ENCODE measurements at regions not wholly inside any gene's neighbourhood (a gene's known extent, or its start where the extent isn't known, plus 50 kb on each side); places are given as distances from the start of the nearest gene placed in this dataset.

DNA sequence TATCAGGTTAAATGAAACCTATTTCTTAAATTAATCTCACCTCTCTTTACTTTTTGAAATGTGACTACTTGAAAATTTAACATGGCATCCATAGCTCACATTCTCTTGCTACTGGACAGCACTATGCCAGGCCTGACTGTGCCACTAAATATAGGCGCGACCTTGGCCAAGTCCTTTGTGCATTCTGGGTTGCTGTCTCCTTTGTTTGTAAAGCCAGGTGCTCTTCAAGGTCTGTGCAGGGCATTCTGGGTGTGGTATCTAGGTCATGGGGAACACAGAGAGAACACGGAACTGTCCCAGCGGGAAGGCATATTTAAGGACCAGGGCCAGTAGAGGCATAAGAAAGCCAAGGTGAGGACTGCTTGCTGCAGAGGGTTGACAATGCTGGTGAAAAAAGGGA, 121.2 kb downstream of the ZNF664 start:
- Histone ChIP-seq H2AFZ (ENCODE audit: low read length) (no peak overlapping the region), H3K4ac (ENCODE audit: low read depth, low read length) (no peak overlapping the region), H3K23ac (ENCODE audit: insufficient read length, low read depth, low read length) (no peak overlapping the region), H3K79me2 (ENCODE audit: insufficient read depth, low read length) (no peaks in the 10 kb centered on the region), H3T11ph (ENCODE audit: low read length) (no peak overlapping the region), H4K8ac (replicated peaks; ENCODE audit: insufficient read length, low read depth, low read length) (no peak overlapping the region), H3K14ac (ENCODE audit: insufficient read depth, low read length) (no peak overlapping the region), H3K9me3 (ENCODE audit: control insufficient read depth, low read depth, low read length) (peaks cover 7% of the 10 kb centered on the region), H3K27me3 (ENCODE audit: insufficient read depth, low read length) (no peaks in the 10 kb centered on the region), H2BK20ac (ENCODE audit: low read depth, low read length, poor library complexity, severe bottlenecking) (no peak overlapping the region), H3K27ac (ENCODE audit: insufficient read length, low read depth, low read length) (no peak overlapping the region), H4K91ac (ENCODE audit: insufficient read length, low read depth, low read length) (no peak overlapping the region), H3K18ac (ENCODE audit: insufficient read length, low read depth, low read length) (no peak overlapping the region), H4K5ac (ENCODE audit: insufficient read length, low read depth, low read length) (no peak overlapping the region), H2BK15ac (ENCODE audit: low read depth, low read length) (no peak overlapping the region), H3K56ac (ENCODE audit: insufficient read length, low read depth, low read length) (no peak overlapping the region), H3K4me1 (ENCODE audit: insufficient read depth, low read length) (no peaks in the 10 kb centered on the region; the same call in 1 of the 2 replicates), H3K23me2 (ENCODE audit: insufficient read length, low read depth, low read length, poor library complexity, severe bottlenecking) (no peaks in the 10 kb centered on the region), H3K9ac (ENCODE audit: extremely low read depth, insufficient read length, low read length) (no peak overlapping the region), H2BK5ac (ENCODE audit: insufficient read length, low read length) (no peak overlapping the region), H2BK12ac (ENCODE audit: insufficient read length, low read depth, low read length) (no peak overlapping the region), H3K79me1 (ENCODE audit: insufficient read depth, low read depth, low read length, poor library complexity, severe bottlenecking) (no peaks in the 10 kb centered on the region), H2BK120ac (ENCODE audit: low read depth, low read length, poor library complexity, severe bottlenecking) (no peak overlapping the region), H2AK5ac (ENCODE audit: insufficient read length, low read length) (no peak overlapping the region), H3K4me2 (ENCODE audit: insufficient read depth, insufficient read length, low read length) (no peak overlapping the region), H4K20me1 (ENCODE audit: control insufficient read depth, insufficient read depth, insufficient read length) (no peaks in the 10 kb centered on the region)
- Mint-ChIP-seq H3K27me3 (ENCODE audit: low read depth) (peaks cover 18% of the 10 kb centered on the region), H3K4me1 (peaks cover 7 to 17% of the 10 kb centered on the region in 2 experiments), H3K27ac (no peak overlapping the region), H3K4me3 (no peak overlapping the region), H3K9me3 (no peaks in the 10 kb centered on the region; a peak in 1 of 5 replicates), H3K36me3 (ENCODE audit: insufficient read depth in 1 of 3, low read depth in 3 of 3) (no peaks in the 10 kb centered on the region)
- no CpG with 5 or more reads among the region's 4 CpGs for WGBS (ENCODE audit: extremely low coverage, insufficient read length, low lambda C conversion rate)
- TF ChIP-seq, protein P1, sequence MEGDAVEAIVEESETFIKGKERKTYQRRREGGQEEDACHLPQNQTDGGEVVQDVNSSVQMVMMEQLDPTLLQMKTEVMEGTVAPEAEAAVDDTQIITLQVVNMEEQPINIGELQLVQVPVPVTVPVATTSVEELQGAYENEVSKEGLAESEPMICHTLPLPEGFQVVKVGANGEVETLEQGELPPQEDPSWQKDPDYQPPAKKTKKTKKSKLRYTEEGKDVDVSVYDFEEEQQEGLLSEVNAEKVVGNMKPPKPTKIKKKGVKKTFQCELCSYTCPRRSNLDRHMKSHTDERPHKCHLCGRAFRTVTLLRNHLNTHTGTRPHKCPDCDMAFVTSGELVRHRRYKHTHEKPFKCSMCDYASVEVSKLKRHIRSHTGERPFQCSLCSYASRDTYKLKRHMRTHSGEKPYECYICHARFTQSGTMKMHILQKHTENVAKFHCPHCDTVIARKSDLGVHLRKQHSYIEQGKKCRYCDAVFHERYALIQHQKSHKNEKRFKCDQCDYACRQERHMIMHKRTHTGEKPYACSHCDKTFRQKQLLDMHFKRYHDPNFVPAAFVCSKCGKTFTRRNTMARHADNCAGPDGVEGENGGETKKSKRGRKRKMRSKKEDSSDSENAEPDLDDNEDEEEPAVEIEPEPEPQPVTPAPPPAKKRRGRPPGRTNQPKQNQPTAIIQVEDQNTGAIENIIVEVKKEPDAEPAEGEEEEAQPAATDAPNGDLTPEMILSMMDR (conservative IDR thresholded peaks at IDR 0.05): no peak
- no peak for DNase-seq

Measured in H9 (cell line).